ENCODE measurements at regions not wholly inside any gene's neighbourhood (a gene's known extent, or its start where the extent isn't known, plus 50 kb on each side); places are given as distances from the start of the nearest gene placed in this dataset.

DNA sequence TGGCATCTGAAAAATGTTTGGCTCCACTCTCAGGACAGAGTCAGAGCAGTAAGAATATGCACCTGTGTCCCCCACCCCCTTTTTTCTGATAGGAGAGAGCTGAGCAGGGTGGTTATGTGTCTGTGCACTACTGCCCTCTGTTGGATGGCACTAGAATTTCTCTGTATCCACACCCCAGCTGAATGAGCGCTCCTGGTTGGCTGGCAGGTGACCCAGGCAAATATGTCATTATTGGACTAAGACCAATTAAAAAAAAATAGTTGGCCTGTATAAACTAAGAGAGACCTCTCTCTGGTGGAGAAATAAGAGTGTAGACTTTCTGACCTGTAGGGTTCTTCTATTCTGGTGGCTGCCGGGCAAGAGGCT lies 107.0 kb downstream of the PTCSC3 start:
- Histone ChIP-seq H3K36me3 (no peaks in the 10 kb centered on the region), H3K9me3 (no peaks in the 10 kb centered on the region), H3K4me1 (no peaks in the 10 kb centered on the region), H3K27me3 (no peaks in the 10 kb centered on the region), H3K4me3 (ENCODE audit: low read depth, low read length) (no peak overlapping the region)
- TF ChIP-seq, protein P1, sequence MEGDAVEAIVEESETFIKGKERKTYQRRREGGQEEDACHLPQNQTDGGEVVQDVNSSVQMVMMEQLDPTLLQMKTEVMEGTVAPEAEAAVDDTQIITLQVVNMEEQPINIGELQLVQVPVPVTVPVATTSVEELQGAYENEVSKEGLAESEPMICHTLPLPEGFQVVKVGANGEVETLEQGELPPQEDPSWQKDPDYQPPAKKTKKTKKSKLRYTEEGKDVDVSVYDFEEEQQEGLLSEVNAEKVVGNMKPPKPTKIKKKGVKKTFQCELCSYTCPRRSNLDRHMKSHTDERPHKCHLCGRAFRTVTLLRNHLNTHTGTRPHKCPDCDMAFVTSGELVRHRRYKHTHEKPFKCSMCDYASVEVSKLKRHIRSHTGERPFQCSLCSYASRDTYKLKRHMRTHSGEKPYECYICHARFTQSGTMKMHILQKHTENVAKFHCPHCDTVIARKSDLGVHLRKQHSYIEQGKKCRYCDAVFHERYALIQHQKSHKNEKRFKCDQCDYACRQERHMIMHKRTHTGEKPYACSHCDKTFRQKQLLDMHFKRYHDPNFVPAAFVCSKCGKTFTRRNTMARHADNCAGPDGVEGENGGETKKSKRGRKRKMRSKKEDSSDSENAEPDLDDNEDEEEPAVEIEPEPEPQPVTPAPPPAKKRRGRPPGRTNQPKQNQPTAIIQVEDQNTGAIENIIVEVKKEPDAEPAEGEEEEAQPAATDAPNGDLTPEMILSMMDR (IDR thresholded peaks at IDR 0.05; ENCODE audit: low read depth, low read length), result peak; percentile 85
- DNase-seq, result peak; percentile 43

DNA sequence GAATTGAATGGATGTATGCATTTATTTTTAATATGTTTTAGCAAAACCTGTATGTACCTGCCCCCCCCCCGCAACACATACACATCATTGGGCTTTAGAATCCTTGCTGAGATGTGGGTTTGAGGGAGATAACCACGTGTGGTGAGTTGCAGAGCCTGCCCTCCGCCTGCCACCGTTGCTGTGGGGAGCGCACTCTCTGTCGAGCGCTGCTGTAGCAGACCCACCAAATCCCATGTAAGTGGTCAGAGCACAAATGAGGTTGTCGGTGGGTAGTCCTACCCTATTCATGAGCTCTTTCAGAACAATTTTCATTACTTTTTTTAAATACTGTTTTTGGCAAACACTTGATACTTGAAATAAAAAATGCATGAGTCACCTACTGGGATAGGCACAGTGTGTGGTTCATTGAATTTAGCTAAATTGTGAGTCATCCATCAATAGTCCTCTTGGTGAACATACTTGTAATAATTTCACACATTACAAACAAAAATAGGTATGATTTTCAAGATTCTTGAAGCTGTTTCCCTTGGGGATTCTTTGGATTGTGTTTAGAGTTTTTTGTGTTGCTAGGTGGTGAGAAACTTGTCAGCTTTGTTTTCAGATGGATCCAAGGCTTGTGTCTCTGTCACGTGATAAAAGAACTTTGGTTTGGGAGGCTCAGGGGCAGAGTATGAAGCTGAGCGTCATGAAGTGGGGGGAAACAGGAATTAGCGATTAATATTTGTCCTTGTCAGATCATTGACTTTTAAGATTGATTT lies 107.6 kb downstream of the PTCSC3 start:
- Histone ChIP-seq H3K36me3 (no peaks in the 10 kb centered on the region), H3K27me3 (no peaks in the 10 kb centered on the region), H3K4me1 (no peaks in the 10 kb centered on the region), H3K4me3 (ENCODE audit: low read depth, low read length) (no peak overlapping the region), H3K9me3 (no peaks in the 10 kb centered on the region)
- DNase-seq, result no peak
- TF ChIP-seq, protein P1 (IDR thresholded peaks at IDR 0.05; ENCODE audit: low read depth, low read length), result no peak

DNA sequence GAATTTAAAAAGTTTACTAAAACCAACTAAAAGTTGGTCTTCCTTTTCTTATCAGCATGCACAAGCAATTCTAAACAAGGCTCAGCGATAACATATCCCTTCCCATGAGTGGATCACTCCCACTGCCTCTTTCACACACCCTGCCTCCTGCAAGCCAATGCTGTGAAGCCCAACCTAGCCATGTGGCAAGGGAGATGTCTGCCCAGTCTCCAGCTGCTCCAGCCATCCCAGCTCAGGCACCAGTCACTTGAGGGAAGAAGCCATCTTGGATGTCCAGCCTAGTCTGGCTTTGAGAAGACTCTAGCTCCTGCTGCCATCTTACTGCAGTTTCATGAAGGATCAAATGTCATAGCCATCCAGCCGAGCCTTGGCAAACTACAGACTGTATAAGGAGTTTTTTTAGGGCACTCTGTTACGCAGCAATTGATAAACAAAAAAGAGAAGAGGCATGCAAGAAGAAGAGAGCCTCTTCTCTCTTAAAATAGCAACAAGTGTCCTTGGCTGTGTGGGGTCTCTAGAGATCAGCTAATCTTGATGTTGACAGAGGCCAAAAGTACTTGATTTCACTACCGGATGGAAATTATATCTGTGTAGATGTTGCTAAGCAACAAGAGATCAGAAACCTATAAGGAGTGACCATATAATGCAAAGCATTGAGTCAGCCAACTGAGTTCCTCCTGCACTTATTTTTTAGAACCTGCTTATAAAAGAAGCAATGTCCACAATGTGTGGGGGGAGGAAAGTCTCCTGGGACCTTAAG lies 108.9 kb downstream of the PTCSC3 start:
- no peaks in the 10 kb centered on the region for H3K36me3 ChIP-seq
- H3K4me3 ChIP-seq (ENCODE audit: low read depth, low read length), result no peak overlapping the region
- H3K4me1 ChIP-seq, result no peaks in the 10 kb centered on the region
- DNase-seq, result no peak
- H3K9me3 ChIP-seq, result no peaks in the 10 kb centered on the region
- no peaks in the 10 kb centered on the region for H3K27me3 ChIP-seq
- TF ChIP-seq, protein P1 (IDR thresholded peaks at IDR 0.05; ENCODE audit: low read depth, low read length), result no peak

DNA sequence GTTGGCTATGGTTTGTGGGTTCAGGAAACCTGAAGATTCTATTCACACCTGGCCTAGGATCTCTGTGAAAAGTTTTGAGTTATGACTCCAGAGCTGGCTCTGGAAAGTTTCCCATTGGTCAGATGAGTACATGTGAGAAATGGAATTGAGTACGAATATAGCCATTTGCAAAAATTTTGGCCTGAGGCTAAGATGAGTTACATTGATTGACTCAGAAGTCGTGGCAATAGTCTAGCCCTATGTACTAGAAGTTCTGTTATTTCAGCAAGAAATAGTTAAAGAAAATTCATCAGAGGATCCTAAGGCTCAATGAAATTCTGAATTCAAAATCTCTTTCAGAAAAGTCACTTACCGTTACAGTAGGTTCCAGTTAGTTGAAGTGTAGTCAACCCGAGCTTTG lies 109.9 kb downstream of the PTCSC3 start:
- TF ChIP-seq, protein P1 (IDR thresholded peaks at IDR 0.05; ENCODE audit: low read depth, low read length), result no peak
- Histone ChIP-seq H3K36me3 (no peaks in the 10 kb centered on the region), H3K27me3 (no peaks in the 10 kb centered on the region), H3K4me1 (no peaks in the 10 kb centered on the region), H3K4me3 (ENCODE audit: low read depth, low read length) (no peak overlapping the region), H3K9me3 (no peaks in the 10 kb centered on the region)
- no peak for DNase-seq

DNA sequence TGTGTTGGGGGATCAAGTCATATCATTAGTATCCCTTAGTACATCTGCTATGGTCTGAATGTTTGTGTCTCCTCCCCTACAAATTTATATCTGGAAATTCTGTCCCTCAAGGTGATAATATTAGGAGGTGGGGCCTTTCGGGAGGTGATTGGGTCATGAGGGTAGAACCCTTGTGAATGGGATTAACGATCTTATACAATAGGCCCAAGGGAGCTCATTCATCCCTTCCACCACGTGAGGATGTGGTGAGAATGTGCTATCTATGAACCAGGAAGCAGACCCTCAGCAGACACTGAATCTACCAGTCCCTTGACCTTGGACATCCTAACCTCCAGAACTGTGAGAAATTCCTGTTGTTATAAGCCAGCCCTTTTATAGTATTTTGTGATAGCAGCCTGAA lies 110.7 kb downstream of the PTCSC3 start:
- no peak for DNase-seq
- TF ChIP-seq, protein P1 (IDR thresholded peaks at IDR 0.05; ENCODE audit: low read depth, low read length), result no peak
- no peaks in the 10 kb centered on the region for H3K4me1 ChIP-seq
- H3K36me3 ChIP-seq, result no peaks in the 10 kb centered on the region
- H3K9me3 ChIP-seq, result no peaks in the 10 kb centered on the region
- H3K4me3 ChIP-seq (ENCODE audit: low read depth, low read length), result no peak overlapping the region
- H3K27me3 ChIP-seq, result no peaks in the 10 kb centered on the region

DNA sequence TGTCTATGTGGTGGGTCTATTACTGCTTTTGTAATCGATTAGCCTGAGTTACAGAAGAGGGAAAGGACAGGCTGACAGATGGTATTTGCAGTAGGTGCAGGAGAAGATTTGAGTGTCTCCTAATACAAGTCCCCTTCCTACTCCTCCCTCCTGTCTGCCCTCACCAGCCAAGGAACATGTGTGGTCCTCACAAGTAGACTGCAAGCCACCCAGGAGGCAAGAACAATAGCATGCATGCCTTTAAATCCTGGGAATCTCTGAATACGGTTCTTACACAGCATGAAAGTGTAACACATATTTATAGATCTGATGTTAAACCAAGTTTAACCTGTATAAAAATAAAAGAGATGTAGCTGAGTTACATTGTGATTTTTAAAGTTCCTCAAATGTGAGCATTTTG lies 117.0 kb downstream of the PTCSC3 start:
- no peak overlapping the region for H3K4me3 ChIP-seq (ENCODE audit: low read depth, low read length)
- 0 out of 2 replicates have a peak, but pooled peaks cover 2% of the 10 kb centered on the region for H3K27me3 ChIP-seq
- no peak for DNase-seq
- TF ChIP-seq, protein P1 (IDR thresholded peaks at IDR 0.05; ENCODE audit: low read depth, low read length), result no peak
- H3K9me3 ChIP-seq, result no peaks in the 10 kb centered on the region
- no peaks in the 10 kb centered on the region for H3K36me3 ChIP-seq
- H3K4me1 ChIP-seq, result 0 out of 2 replicates have a peak, but pooled peaks cover 3% of the 10 kb centered on the region
